ENCODE measurements at regions not wholly inside any gene's neighbourhood (a gene's known extent, or its start where the extent isn't known, plus 50 kb on each side); places are given as distances from the start of the nearest gene placed in this dataset.

- Histone ChIP-seq H3K9ac (ENCODE audit: insufficient read length) (no peak overlapping the region), H3K9me3 (ENCODE audit: low read depth, low read length) (no peaks in the 10 kb centered on the region), H3K4me3 (no peak overlapping the region), H3K27ac (no peak overlapping the region), H3K36me3 (ENCODE audit: insufficient read depth, low read length) (no peaks in the 10 kb centered on the region)
- TF ChIP-seq POLR2AphosphoS5 (IDR thresholded peaks at IDR 0.05; ENCODE audit: borderline replicate concordance, low read depth, low read length) (no peak), EZH2 (IDR thresholded peaks at IDR 0.05) (no peak), FOXP2 (optimal IDR thresholded peaks at IDR 0.05; ENCODE audit: control extremely low read depth, extremely low read length, insufficient read depth) (no peak)
- DNase-seq (ENCODE audit: low read depth, low spot score), result no peak
Observed at GRCh38 chr5:68374796-68375518, 159.4 kb downstream of the PIK3R1 start.

DNA sequence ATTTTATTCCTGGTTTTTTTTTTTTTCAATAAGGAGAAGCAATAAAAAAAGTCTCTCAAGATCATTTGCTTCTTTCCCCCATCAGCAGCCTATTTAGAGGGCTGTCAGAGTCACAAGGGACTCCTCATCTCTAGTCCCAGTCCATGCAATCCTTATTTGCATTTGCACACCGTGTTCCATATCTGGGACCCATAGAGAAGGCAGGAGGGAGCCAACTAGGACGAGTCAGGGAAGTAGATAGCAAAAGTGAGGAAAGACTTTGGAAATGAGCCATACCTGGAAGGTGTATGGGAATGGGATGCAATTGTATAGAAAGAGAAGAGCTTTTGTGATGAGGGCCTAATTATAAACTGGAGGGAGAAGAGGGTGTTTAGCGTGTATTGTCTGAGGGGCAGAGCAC, 160.0 kb downstream of the PIK3R1 start:
- no peak overlapping the region for H3K9ac ChIP-seq (ENCODE audit: insufficient read length)
- TF ChIP-seq POLR2AphosphoS5 (IDR thresholded peaks at IDR 0.05; ENCODE audit: borderline replicate concordance, low read depth, low read length), result no peak
- no peak for TF ChIP-seq FOXP2 (optimal IDR thresholded peaks at IDR 0.05; ENCODE audit: control extremely low read depth, extremely low read length, insufficient read depth)
- TF ChIP-seq EZH2 (IDR thresholded peaks at IDR 0.05), result no peak
- H3K9me3 ChIP-seq (ENCODE audit: low read depth, low read length), result no peaks in the 10 kb centered on the region
- H3K4me3 ChIP-seq, result no peak overlapping the region
- H3K36me3 ChIP-seq (ENCODE audit: insufficient read depth, low read length), result no peaks in the 10 kb centered on the region
- no peak for DNase-seq (ENCODE audit: low read depth, low spot score)
- H3K27ac ChIP-seq, result no peak overlapping the region

DNA sequence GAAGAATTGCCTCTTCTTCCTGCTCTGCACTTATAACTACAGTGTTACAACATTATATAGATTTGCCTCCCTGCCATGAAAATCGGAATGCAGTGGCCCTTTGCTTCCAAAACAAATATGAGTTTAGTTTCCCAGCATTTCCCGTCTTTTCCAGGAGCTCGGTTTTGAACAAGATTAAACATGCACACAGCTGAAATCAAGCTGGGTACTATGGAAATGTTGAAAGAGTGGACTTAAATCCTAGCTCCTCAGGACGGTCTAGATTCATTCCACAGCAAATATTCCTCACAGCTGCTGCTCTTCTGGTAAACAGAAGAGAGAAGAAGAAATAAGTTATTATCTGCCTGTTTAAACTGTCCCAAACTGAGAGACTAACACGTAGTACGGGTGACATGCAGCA, 161.4 kb downstream of the PIK3R1 start:
- Histone ChIP-seq H3K36me3 (ENCODE audit: insufficient read depth, low read length) (no peaks in the 10 kb centered on the region), H3K9me3 (ENCODE audit: low read depth, low read length) (no peaks in the 10 kb centered on the region), H3K4me3 (no peak overlapping the region), H3K27ac (no peak overlapping the region), H3K9ac (ENCODE audit: insufficient read length) (no peak overlapping the region)
- TF ChIP-seq EZH2 (IDR thresholded peaks at IDR 0.05) (no peak), FOXP2 (optimal IDR thresholded peaks at IDR 0.05; ENCODE audit: control extremely low read depth, extremely low read length, insufficient read depth) (no peak), POLR2AphosphoS5 (IDR thresholded peaks at IDR 0.05; ENCODE audit: borderline replicate concordance, low read depth, low read length) (no peak)
- DNase-seq (ENCODE audit: low read depth, low spot score), result no peak

- Histone ChIP-seq H3K9me3 (ENCODE audit: low read depth, low read length) (no peaks in the 10 kb centered on the region), H3K36me3 (ENCODE audit: insufficient read depth, low read length) (no peaks in the 10 kb centered on the region), H3K27ac (no peak overlapping the region), H3K9ac (ENCODE audit: insufficient read length) (no peak overlapping the region), H3K4me3 (no peak overlapping the region)
- DNase-seq (ENCODE audit: low read depth, low spot score), result no peak
- TF ChIP-seq POLR2AphosphoS5 (IDR thresholded peaks at IDR 0.05; ENCODE audit: borderline replicate concordance, low read depth, low read length) (no peak), EZH2 (IDR thresholded peaks at IDR 0.05) (no peak), FOXP2 (optimal IDR thresholded peaks at IDR 0.05; ENCODE audit: control extremely low read depth, extremely low read length, insufficient read depth) (no peak)
Observed at GRCh38 chr5:68377733-68378132, 162.2 kb downstream of the PIK3R1 start.

DNA sequence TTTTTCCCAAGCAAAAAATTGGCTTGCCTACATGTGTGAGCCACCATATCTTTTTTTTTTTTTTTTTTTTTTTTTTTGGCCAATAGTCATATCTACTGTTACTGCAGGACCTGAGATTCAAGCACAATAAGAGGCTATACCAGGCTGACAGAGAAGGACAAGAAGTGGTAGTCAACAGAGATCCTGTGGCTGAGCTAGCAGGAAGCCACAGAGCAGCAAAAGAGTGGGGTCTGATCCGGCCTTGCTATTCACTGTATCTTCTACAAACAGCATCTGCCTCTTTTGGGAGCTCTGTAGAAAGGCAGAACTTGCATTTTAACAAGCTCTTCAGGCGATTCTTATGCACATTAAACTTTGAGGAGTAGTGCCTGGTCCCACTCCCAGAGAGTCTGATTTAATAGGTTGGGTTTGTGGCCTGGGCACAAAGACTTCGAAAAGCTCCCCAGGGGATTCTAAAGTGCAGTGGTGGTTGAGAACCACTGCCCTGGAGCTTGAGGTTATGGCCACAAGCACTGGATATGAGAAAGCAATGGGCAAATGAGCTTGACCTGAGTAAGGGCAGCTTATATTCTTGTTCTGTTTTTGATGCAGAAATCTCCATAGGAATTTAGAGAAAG, 162.8 kb downstream of the PIK3R1 start:
- Histone ChIP-seq H3K9me3 (ENCODE audit: low read depth, low read length) (no peaks in the 10 kb centered on the region), H3K4me3 (no peak overlapping the region), H3K36me3 (ENCODE audit: insufficient read depth, low read length) (no peaks in the 10 kb centered on the region), H3K27ac (peak overlapping the region; percentile 32; the same call in 1 of the 2 replicates), H3K9ac (ENCODE audit: insufficient read length) (no peak overlapping the region)
- no peak for DNase-seq (ENCODE audit: low read depth, low spot score)
- TF ChIP-seq FOXP2 (optimal IDR thresholded peaks at IDR 0.05; ENCODE audit: control extremely low read depth, extremely low read length, insufficient read depth) (no peak), POLR2AphosphoS5 (IDR thresholded peaks at IDR 0.05; ENCODE audit: borderline replicate concordance, low read depth, low read length) (no peak), EZH2 (IDR thresholded peaks at IDR 0.05) (no peak)

- no peak for TF ChIP-seq POLR2AphosphoS5 (IDR thresholded peaks at IDR 0.05; ENCODE audit: borderline replicate concordance, low read depth, low read length)
- H3K4me3 ChIP-seq, result no peak overlapping the region
- no peaks in the 10 kb centered on the region for H3K9me3 ChIP-seq (ENCODE audit: low read depth, low read length)
- no peak overlapping the region for H3K9ac ChIP-seq (ENCODE audit: insufficient read length)
- DNase-seq (ENCODE audit: low read depth, low spot score), result no peak
- no peaks in the 10 kb centered on the region for H3K36me3 ChIP-seq (ENCODE audit: insufficient read depth, low read length)
- H3K27ac ChIP-seq, result no peak overlapping the region
Observed at GRCh38 chr5:68379275-68380036, 163.9 kb downstream of the PIK3R1 start.

GRCh38 chr5:68380078-68380477, 164.5 kb downstream of the PIK3R1 start:
- TF ChIP-seq FOXP2 (optimal IDR thresholded peaks at IDR 0.05; ENCODE audit: control extremely low read depth, extremely low read length, insufficient read depth) (no peak), POLR2AphosphoS5 (IDR thresholded peaks at IDR 0.05; ENCODE audit: borderline replicate concordance, low read depth, low read length) (no peak), EZH2 (IDR thresholded peaks at IDR 0.05) (no peak)

DNA sequence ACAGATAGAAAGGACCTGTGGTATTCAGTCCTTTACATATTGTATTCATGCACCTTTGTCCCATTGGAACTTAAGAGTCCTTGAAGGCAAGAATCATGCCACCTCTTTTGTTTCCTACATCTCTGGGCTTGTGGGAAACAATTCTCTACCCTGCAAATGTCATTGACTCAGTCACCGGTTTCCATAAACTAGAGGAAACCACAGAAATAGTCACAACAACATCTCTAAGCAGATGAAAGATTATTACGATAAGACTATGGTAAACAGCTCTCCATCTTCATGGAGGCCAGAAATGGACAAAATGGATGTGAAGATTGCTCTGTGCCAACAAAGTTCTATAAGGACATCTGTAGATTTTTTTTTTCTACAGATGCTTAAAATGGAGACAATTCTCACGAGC, 165.5 kb downstream of the PIK3R1 start:
- H3K9me3 ChIP-seq (ENCODE audit: low read depth, low read length), result no peaks in the 10 kb centered on the region
- no peak for DNase-seq (ENCODE audit: low read depth, low spot score)
- TF ChIP-seq POLR2AphosphoS5 (IDR thresholded peaks at IDR 0.05; ENCODE audit: borderline replicate concordance, low read depth, low read length), result no peak
- TF ChIP-seq EZH2 (IDR thresholded peaks at IDR 0.05), result no peak
- TF ChIP-seq FOXP2 (optimal IDR thresholded peaks at IDR 0.05; ENCODE audit: control extremely low read depth, extremely low read length, insufficient read depth), result no peak
- no peaks in the 10 kb centered on the region for H3K36me3 ChIP-seq (ENCODE audit: insufficient read depth, low read length)
- no peak overlapping the region for H3K4me3 ChIP-seq
- H3K27ac ChIP-seq, result no peak overlapping the region
- H3K9ac ChIP-seq (ENCODE audit: insufficient read length), result no peak overlapping the region

More at GRCh38 chr5:68380078-68380477, 164.5 kb downstream of the PIK3R1 start:
- H3K4me3 ChIP-seq, result no peak overlapping the region
- no peaks in the 10 kb centered on the region for H3K36me3 ChIP-seq (ENCODE audit: insufficient read depth, low read length)
- H3K9ac ChIP-seq (ENCODE audit: insufficient read length), result no peak overlapping the region
- H3K27ac ChIP-seq, result no peak overlapping the region
- no peaks in the 10 kb centered on the region for H3K9me3 ChIP-seq (ENCODE audit: low read depth, low read length)
- no peak for DNase-seq (ENCODE audit: low read depth, low spot score)
